ENCODE measurements at regions not wholly inside any gene's neighbourhood (a gene's known extent, or its start where the extent isn't known, plus 50 kb on each side); places are given as distances from the start of the nearest gene placed in this dataset.

DNA sequence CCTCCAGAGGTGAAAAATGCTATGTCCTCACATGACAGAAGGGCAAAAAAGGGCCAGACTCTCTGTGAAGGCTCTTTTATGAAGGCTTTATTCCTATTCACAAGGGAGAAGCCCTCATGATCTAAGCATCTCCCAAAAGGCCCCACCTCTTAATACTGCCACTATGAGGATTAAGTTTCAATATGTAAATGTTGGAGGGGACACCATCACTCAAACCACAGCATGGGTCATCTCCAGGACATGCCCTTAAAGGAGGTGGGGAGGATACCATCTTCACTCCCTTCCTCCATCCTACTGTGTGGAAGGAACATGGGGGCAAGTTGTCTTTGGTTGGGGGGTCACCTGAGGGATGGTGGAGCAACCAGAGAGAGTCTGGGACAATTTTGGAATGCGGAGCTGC lies 170.1 kb downstream of the TRIM33 start:
- H3K4me1 ChIP-seq (ENCODE audit: control insufficient read depth, insufficient read depth, low read length), result peaks cover 7% of the 10 kb centered on the region
- Mint-ChIP-seq H3K27ac (no peak overlapping the region), H3K4me1 (peaks cover 35% of the 10 kb centered on the region), H3K27me3 (ENCODE audit: insufficient read depth) (peaks cover 26% of the 10 kb centered on the region), H3K4me3 (no peak overlapping the region), H3K36me3 (ENCODE audit: low read depth) (no peaks in the 10 kb centered on the region), H3K9me3 (peaks cover 22% of the 10 kb centered on the region)
- H3K27ac ChIP-seq (ENCODE audit: low read depth, low read length), result no peak overlapping the region
- no peak for DNase-seq
- no peaks in the 10 kb centered on the region for H3K36me3 ChIP-seq (ENCODE audit: control insufficient read depth, insufficient read depth, low read length)
- H3K9ac ChIP-seq (ENCODE audit: extremely low read depth, low read length, poor library complexity, severe bottlenecking), result no peak overlapping the region
- peaks cover 13% of the 10 kb centered on the region for H3K9me3 ChIP-seq (ENCODE audit: control insufficient read depth, low read length)
- 97% methylated on average over 1 of the region's 1 CpG; no CpG with 5 or more reads in 1 of the 2 experiments for whole genome bisulfite sequencing, 2 experiments (ENCODE audit: insufficient coverage in 1 of 2, insufficient read length in 1 of 2)
- peaks cover 8% of the 10 kb centered on the region for H3K27me3 ChIP-seq (ENCODE audit: control insufficient read depth, insufficient read depth, low read length, poor library complexity, severe bottlenecking)
- no peak for TF ChIP-seq CTCF (conservative IDR thresholded peaks at IDR 0.05)
- peak overlapping the region; percentile 26 for H3K4me3 ChIP-seq (ENCODE audit: low read length)

DNA sequence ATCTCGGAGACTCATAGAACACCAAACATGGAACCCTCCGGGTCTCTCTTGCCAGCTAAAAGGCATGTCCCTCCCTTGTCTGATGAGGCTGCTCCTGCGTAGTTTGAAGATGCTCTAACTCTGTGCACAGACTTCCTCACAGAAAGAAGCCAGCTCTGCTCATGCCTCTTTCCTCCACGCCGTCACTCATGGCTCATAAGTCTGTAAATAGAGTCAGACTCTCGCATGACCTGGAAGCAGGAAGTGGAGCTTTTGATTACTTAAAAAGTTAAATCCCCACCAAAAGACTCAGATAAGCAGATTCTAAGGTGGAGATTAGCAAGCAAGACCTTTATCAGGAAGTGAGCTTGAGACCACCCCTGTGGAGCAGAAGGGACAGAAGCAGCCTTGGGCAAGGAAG lies 171.6 kb downstream of the TRIM33 start:
- no peak for TF ChIP-seq CTCF (conservative IDR thresholded peaks at IDR 0.05)
- Histone ChIP-seq H3K4me1 (ENCODE audit: control insufficient read depth, insufficient read depth, low read length) (peaks cover 7% of the 10 kb centered on the region), H3K36me3 (ENCODE audit: control insufficient read depth, insufficient read depth, low read length) (no peaks in the 10 kb centered on the region), H3K4me3 (ENCODE audit: low read length) (no peak overlapping the region), H3K27ac (ENCODE audit: low read depth, low read length) (no peak overlapping the region), H3K9ac (ENCODE audit: extremely low read depth, low read length, poor library complexity, severe bottlenecking) (no peak overlapping the region), H3K27me3 (ENCODE audit: control insufficient read depth, insufficient read depth, low read length, poor library complexity, severe bottlenecking) (no peaks in the 10 kb centered on the region), H3K9me3 (ENCODE audit: control insufficient read depth, low read length) (peaks cover 13% of the 10 kb centered on the region)
- peaks cover 31% of the 10 kb centered on the region for H3K4me1 Mint-ChIP-seq
- H3K4me3 Mint-ChIP-seq, result no peak overlapping the region
- peak overlapping the region; percentile 66 for H3K27ac Mint-ChIP-seq
- WGBS, 2 experiments (ENCODE audit: insufficient coverage in 1 of 2, insufficient read length in 1 of 2), result 83 to 96% methylated on average over 6 of the region's 6 CpGs
- H3K27me3 Mint-ChIP-seq (ENCODE audit: insufficient read depth), result peaks cover 18% of the 10 kb centered on the region
- H3K9me3 Mint-ChIP-seq, result peaks cover 22% of the 10 kb centered on the region
- no peak for DNase-seq
- no peaks in the 10 kb centered on the region for H3K36me3 Mint-ChIP-seq (ENCODE audit: low read depth)

DNA sequence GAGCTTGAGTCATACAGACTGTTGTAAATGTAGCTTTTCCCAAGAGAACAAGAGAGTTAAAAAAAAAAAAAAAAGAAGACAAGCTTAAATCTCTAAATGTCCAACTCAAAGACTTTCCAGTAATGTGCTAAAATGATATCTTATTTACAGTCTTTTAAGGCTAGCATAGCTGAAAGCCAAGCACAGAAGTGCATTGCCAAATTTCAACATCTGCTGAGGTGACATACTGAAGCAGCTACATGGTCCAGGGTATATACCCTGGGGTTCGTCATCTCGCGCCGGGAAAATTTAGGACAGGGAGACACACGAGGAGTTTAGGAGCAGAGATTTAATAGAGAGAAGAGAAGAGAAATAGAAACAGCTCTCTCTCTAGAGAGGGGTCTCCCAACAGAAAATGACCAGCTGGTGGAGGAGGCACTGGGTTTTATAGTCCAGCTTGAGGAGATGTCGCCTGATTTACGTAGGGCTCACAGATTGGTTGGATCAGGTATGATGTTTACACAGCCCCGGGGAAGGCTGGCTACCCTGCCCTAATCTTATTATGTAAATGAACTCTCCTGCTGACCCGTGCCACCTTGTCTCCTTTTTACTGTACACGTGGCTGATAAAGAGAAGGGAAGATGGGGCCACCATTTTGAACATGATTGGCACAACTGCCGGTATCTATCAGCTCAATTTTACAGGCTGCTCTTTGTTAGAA lies 172.7 kb downstream of the TRIM33 start:
- Mint-ChIP-seq H3K27ac (no peak overlapping the region), H3K36me3 (ENCODE audit: low read depth) (no peaks in the 10 kb centered on the region), H3K27me3 (ENCODE audit: insufficient read depth) (peaks cover 22% of the 10 kb centered on the region), H3K9me3 (peaks cover 22% of the 10 kb centered on the region), H3K4me1 (peaks cover 31% of the 10 kb centered on the region), H3K4me3 (no peak overlapping the region)
- peaks cover 13% of the 10 kb centered on the region for H3K9me3 ChIP-seq (ENCODE audit: control insufficient read depth, low read length)
- H3K4me3 ChIP-seq (ENCODE audit: low read length), result no peak overlapping the region
- H3K27ac ChIP-seq (ENCODE audit: low read depth, low read length), result no peak overlapping the region
- H3K4me1 ChIP-seq (ENCODE audit: control insufficient read depth, insufficient read depth, low read length), result peaks cover 7% of the 10 kb centered on the region
- no peak for DNase-seq
- no peak overlapping the region for H3K9ac ChIP-seq (ENCODE audit: extremely low read depth, low read length, poor library complexity, severe bottlenecking)
- 76 to 80% methylated on average over 8 to 11 of the region's 11 CpGs for WGBS, 2 experiments (ENCODE audit: insufficient coverage in 1 of 2, insufficient read length in 1 of 2)
- peaks cover 4% of the 10 kb centered on the region for H3K27me3 ChIP-seq (ENCODE audit: control insufficient read depth, insufficient read depth, low read length, poor library complexity, severe bottlenecking)
- no peak for TF ChIP-seq CTCF (conservative IDR thresholded peaks at IDR 0.05)
- H3K36me3 ChIP-seq (ENCODE audit: control insufficient read depth, insufficient read depth, low read length), result no peaks in the 10 kb centered on the region
